HG03460 (cell line): ENCODE measurements at regions not wholly inside any gene's neighbourhood (a gene's known extent, or its start where the extent isn't known, plus 50 kb on each side); places are given as distances from the start of the nearest gene placed in this dataset.
"Not testable (repeated sequence)": the region's sequence is repeated elsewhere in the genome, so short reads cannot be mapped to it uniquely, and the experiment has no call there.

Source experiments
- ATAC-seq: cut with Tn5 transposase; IDR thresholded peaks from one replicate; pipeline ENCODE4 v1.9.1; 2021; ENCODE audit not compliant: unreplicated experiment

GRCh38 chr14:71800878-71801277, 131.4 kb upstream of the RGS6 start:
- no peak for ATAC-seq

GRCh38 chr14:71803539-71804260, 128.5 kb upstream of the RGS6 start:
- no peak for ATAC-seq

- no peak for ATAC-seq
Observed at GRCh38 chr14:71804992-71805391, 127.2 kb upstream of the RGS6 start.

GRCh38 chr14:71807049-71807448, 125.2 kb upstream of the RGS6 start:
- not testable (repeated sequence) for ATAC-seq

- not testable (repeated sequence) for ATAC-seq
Observed at GRCh38 chr14:71810800-71811199, 121.4 kb upstream of the RGS6 start.

- ATAC-seq, result no peak
Observed at GRCh38 chr14:71812693-71813092, 119.5 kb upstream of the RGS6 start.

- ATAC-seq, result no peak
Observed at GRCh38 chr14:71815110-71815509, 117.1 kb upstream of the RGS6 start.

- ATAC-seq, result no peak
Observed at GRCh38 chr14:71824816-71825215, 107.4 kb upstream of the RGS6 start.

GRCh38 chr14:71833476-71833875, 98.8 kb upstream of the RGS6 start:
- no peak for ATAC-seq

- ATAC-seq, result no peak
Observed at GRCh38 chr14:71834284-71835204, 97.7 kb upstream of the RGS6 start.

GRCh38 chr14:71852181-71852580, 80.0 kb upstream of the RGS6 start:
- no peak for ATAC-seq

- ATAC-seq, result no peak
Observed at GRCh38 chr14:71855399-71856036, 76.7 kb upstream of the RGS6 start.

- ATAC-seq, result no peak
Observed at GRCh38 chr14:71856199-71856919, 75.9 kb upstream of the RGS6 start.

- ATAC-seq, result no peak
Observed at GRCh38 chr14:71863049-71863448, 69.2 kb upstream of the RGS6 start.

- ATAC-seq, result no peak
Observed at GRCh38 chr14:71863766-71864165, 68.5 kb upstream of the RGS6 start.
